Spleen (tissue), 11 donors: ENCODE measurements at regions not wholly inside any gene's neighbourhood (a gene's known extent, or its start where the extent isn't known, plus 50 kb on each side); places are given as distances from the start of the nearest gene placed in this dataset.

ENCODE experiments used
- DNase-seq: peaks from one replicate; pipeline ENCODE4 v3.0.0-alpha.2; 2020
- H3K27ac ChIP-seq, 8 donors: fragments of 200-600 bp; sonication (generic) in 7 of 8; 1 replicate in 4 of 8; 2 replicates in 4 of 8; pipeline versions ENCODE4 v1.5.0 to v1.8.0; 2016 to 2021; ENCODE audit warnings: inconsistent platforms in 4 of 8, mild to moderate bottlenecking in 4 of 8, moderate library complexity in 1 of 8
- H3K27me3 ChIP-seq, 7 donors: fragments of 200-600 bp; sonication (generic) in 6 of 7; replicated peaks in 1 of 7; 1 replicate in 4 of 7; 2 replicates in 3 of 7; pipeline versions ENCODE4 v1.5.0 to v1.8.0; 2016 to 2021; ENCODE audit warnings: inconsistent platforms in 3 of 7, mild to moderate bottlenecking in 1 of 7
- H3K36me3 ChIP-seq, 6 donors: fragments of 200-600 bp; sonication (generic) in 5 of 6; 1 replicate in 4 of 6; 2 replicates in 2 of 6; pipeline versions ENCODE4 v1.5.0 to v1.8.0; 2016 to 2021; ENCODE audit warnings: inconsistent platforms in 2 of 6
- H3K4me1 ChIP-seq, 6 donors: fragments of 200-600 bp; sonication (generic) in 5 of 6; 1 replicate in 3 of 6; 2 replicates in 3 of 6; pipeline versions ENCODE4 v1.5.0 to v1.8.0; 2016 to 2021; ENCODE audit warnings: inconsistent platforms in 3 of 6
- H3K4me3 ChIP-seq, 8 donors: fragments of 200-600 bp; sonication (generic) in 7 of 8; 1 replicate in 4 of 8; 2 replicates in 4 of 8; pipeline versions ENCODE4 v1.5.0 to v1.8.0; 2016 to 2021; ENCODE audit warnings: inconsistent platforms in 4 of 8, mild to moderate bottlenecking in 4 of 8, moderate library complexity in 2 of 8
- H3K9me3 ChIP-seq, 8 donors: fragments of 200-600 bp; sonication (generic) in 7 of 8; 1 replicate in 4 of 8; 2 replicates in 4 of 8; pipeline versions ENCODE4 v1.5.0 to v1.8.0; 2016 to 2021; ENCODE audit warnings: inconsistent platforms in 4 of 8
- POLR2A ChIP-seq, 3 donors: fragments of 450-650 bp; IDR thresholded peaks; one replicate each; pipeline ENCODE4 v1.5.1; 2017; ENCODE audit warnings: antibody characterized with exemption in 3 of 3, mild to moderate bottlenecking in 1 of 3
- POLR2AphosphoS5 ChIP-seq, 3 donors: sonication (generic); formaldehyde crosslinking; IDR thresholded peaks; one replicate each; pipeline ENCODE4 v1.5.1; 2017; ENCODE audit warnings: antibody characterized with exemption in 3 of 3
- WGBS, 5 donors: extraction: QIAGEN DNeasy Blood & Tissue Kit in 3 of 5; methylation state at CpG; one replicate each; pipeline versions ENCODE4 v1.1.5 to v1.1.7; 2013 to 2018; 5-methylcytosine and 5-hydroxymethylcytosine counted together
- intact Hi-C: fragments of 100-400 bp; cut with DNase I; formaldehyde crosslinking; loops from one replicate; pipeline ENCODE4 v1.15.0; 2023; ENCODE audit warnings: low total_unique reads
- TF ChIP-seq, protein P1 (sequence below), 11 experiments: fragments of 200-600 bp in 7 of 11; fragments of 450-650 bp in 4 of 11; sonication (generic) in 4 of 11; IDR thresholded peaks in 8 of 11; conservative IDR thresholded peaks in 3 of 11; 1 replicate in 7 of 11; 2 replicates in 4 of 11; pipeline versions ENCODE4 v1.4.0 to v1.8.0; 2016 to 2021; ENCODE audit warnings: antibody characterized with exemption in 11 of 11, inconsistent platforms in 4 of 11, mild to moderate bottlenecking in 1 of 11
- donor health status: healthy with polysubstance abuse.
- donor health status: DM: no; HTN: no; CAD: no; lungs with moderate emphysema.
- donor health status: DM: no; HTN: no; CAD: no.
- donor health status: Bipolar disorder and iron deficiency.
- donor health status: healthy.
- donor health status: DM: no; HTN: no; CAD: no.
- donor health status: DM: yes; HTN: yes; CAD: no.

GRCh38 chr2:20144196-20144595 is 80.7 kb downstream of the SDC1 start:
- no peaks in the 10 kb centered on the region for H3K36me3 ChIP-seq
- no peak for DNase-seq
- H3K4me3 ChIP-seq, result no peak overlapping the region
- WGBS, 5 donors, result 79 to 100% (median 95%) methylated on average over 1 of the region's 1 CpG
- H3K4me1 ChIP-seq, result peaks cover 0 to 12% (median 7%) of the 10 kb centered on the region in 6 donors
- intact Hi-C loops, result no loop called here
- TF ChIP-seq, protein P1, sequence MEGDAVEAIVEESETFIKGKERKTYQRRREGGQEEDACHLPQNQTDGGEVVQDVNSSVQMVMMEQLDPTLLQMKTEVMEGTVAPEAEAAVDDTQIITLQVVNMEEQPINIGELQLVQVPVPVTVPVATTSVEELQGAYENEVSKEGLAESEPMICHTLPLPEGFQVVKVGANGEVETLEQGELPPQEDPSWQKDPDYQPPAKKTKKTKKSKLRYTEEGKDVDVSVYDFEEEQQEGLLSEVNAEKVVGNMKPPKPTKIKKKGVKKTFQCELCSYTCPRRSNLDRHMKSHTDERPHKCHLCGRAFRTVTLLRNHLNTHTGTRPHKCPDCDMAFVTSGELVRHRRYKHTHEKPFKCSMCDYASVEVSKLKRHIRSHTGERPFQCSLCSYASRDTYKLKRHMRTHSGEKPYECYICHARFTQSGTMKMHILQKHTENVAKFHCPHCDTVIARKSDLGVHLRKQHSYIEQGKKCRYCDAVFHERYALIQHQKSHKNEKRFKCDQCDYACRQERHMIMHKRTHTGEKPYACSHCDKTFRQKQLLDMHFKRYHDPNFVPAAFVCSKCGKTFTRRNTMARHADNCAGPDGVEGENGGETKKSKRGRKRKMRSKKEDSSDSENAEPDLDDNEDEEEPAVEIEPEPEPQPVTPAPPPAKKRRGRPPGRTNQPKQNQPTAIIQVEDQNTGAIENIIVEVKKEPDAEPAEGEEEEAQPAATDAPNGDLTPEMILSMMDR (IDR thresholded peaks at IDR 0.05 in 8 of 11, conservative IDR thresholded peaks at IDR 0.05 in 3 of 11), result no peak
- TF ChIP-seq POLR2A (IDR thresholded peaks at IDR 0.05) (no peak), POLR2AphosphoS5 (IDR thresholded peaks at IDR 0.05) (no peak)
- no peak overlapping the region for H3K27ac ChIP-seq
- H3K9me3 ChIP-seq, result no peaks in the 10 kb centered on the region
- peaks cover 0 to 13% (median 0%) of the 10 kb centered on the region in 7 donors for H3K27me3 ChIP-seq

DNA sequence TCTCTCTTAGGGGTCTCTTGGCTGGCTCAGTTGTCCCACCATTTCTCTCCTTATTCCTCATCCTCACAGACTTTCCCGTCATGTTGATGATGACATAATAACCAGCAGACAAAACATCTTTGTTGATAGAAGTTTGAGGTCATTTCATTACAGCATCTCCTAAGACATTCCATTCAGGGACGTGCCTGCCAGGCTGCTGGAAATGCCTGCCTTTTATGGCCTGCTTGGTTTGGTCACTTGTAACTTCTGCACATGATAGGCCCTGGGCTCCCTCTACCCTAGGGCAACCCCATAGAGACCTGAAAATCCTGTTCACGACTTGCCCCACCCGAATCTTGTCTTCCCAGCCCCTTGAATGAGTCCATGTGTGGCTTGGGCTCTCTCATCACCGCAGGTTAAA is 81.7 kb downstream of the SDC1 start:
- no peak for DNase-seq
- intact Hi-C loops, result no loop called here
- Histone ChIP-seq H3K4me3 (no peak overlapping the region), H3K4me1 (peaks cover 0 to 18% (median 7%) of the 10 kb centered on the region in 6 donors), H3K27ac (no peak overlapping the region), H3K36me3 (no peaks in the 10 kb centered on the region), H3K27me3 (peaks cover 0 to 13% (median 0%) of the 10 kb centered on the region in 7 donors), H3K9me3 (no peaks in the 10 kb centered on the region)
- TF ChIP-seq, protein P1 (IDR thresholded peaks at IDR 0.05 in 8 of 11, conservative IDR thresholded peaks at IDR 0.05 in 3 of 11), result no peak
- TF ChIP-seq POLR2AphosphoS5 (IDR thresholded peaks at IDR 0.05), result no peak
- TF ChIP-seq POLR2A (IDR thresholded peaks at IDR 0.05), result no peak
- 80 to 91% (median 88%) methylated on average over 5 of the region's 5 CpGs for WGBS, 5 donors

DNA sequence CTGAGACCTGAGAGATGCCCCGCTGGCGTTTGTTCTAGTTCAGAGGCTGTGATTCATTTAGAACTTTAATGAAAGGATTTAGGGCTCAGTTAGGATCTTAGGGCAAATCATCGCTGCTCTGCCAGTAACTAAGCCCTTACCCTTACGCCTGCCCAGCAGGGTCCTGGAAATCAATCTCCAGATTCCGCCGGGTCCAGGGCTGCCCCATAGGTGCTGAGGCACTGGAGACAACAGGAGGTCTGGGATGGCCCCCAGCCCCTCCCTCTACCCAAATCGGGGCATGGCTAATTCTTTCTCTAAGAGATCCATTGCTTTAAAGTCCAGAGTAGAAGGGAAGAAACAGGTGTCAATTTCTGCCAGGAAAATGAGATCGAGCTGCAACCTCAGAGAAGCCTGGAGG is 83.1 kb downstream of the SDC1 start:
- Histone ChIP-seq H3K9me3 (no peaks in the 10 kb centered on the region), H3K27ac (no peak overlapping the region), H3K36me3 (no peaks in the 10 kb centered on the region), H3K4me1 (peaks cover 0 to 22% (median 8%) of the 10 kb centered on the region in 6 donors), H3K4me3 (no peak overlapping the region), H3K27me3 (peaks cover 0 to 7% (median 0%) of the 10 kb centered on the region in 7 donors)
- WGBS, 5 donors, result 85 to 95% (median 88%) methylated on average over 8 of the region's 8 CpGs
- intact Hi-C loops, result no loop called here
- no peak for DNase-seq
- TF ChIP-seq POLR2AphosphoS5 (IDR thresholded peaks at IDR 0.05), result no peak
- TF ChIP-seq, protein P1 (IDR thresholded peaks at IDR 0.05 in 8 of 11, conservative IDR thresholded peaks at IDR 0.05 in 3 of 11), result no peak
- no peak for TF ChIP-seq POLR2A (IDR thresholded peaks at IDR 0.05)

DNA sequence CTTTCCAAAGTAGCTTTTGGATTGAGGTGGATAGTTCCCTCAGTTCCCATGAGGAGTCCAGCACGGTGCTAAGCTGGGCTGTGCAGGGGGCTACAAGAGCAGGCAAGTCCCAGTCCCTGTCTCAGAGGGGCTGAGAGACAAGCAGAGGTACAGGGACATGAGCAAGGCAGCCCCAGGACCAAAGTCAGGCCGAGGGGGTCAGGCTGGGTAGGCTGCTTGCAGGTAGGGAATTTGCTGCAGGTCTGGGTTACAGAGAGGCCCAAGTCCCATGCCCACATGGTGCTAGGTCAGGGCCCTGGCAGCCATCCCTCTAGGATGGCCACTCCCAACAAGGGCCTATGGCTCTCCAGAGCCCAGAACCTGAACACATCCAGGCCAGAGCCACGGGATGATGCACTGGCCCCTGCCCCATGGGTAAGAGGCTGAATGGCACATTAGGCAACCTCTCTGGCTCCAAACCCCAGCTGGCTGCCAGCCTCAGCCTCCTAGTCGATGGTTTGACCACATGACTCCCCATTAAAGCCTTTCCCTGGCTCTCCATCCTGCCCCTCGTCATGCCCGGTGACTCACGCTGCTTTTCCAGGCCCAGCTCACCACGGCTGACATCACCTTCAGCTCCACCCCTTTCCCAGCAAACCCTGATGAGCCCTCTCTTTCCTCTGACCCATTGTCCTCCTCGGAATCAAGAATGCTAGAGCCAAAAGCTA is 83.7 kb downstream of the SDC1 start:
- DNase-seq, result no peak
- no peaks in the 10 kb centered on the region for H3K9me3 ChIP-seq
- H3K27me3 ChIP-seq, result peaks cover 0 to 6% (median 0%) of the 10 kb centered on the region in 7 donors
- no peaks in the 10 kb centered on the region for H3K36me3 ChIP-seq
- H3K4me1 ChIP-seq, result peaks cover 0 to 23% (median 8%) of the 10 kb centered on the region in 6 donors
- H3K4me3 ChIP-seq, result no peak overlapping the region
- intact Hi-C loops, result no loop called here
- TF ChIP-seq POLR2A (IDR thresholded peaks at IDR 0.05) (no peak), POLR2AphosphoS5 (IDR thresholded peaks at IDR 0.05) (no peak)
- TF ChIP-seq, protein P1 (IDR thresholded peaks at IDR 0.05 in 8 of 11, conservative IDR thresholded peaks at IDR 0.05 in 3 of 11), result no peak
- H3K27ac ChIP-seq, result no peak overlapping the region
- 72 to 79% (median 75%) methylated on average over 8 to 9 of the region's 9 CpGs for WGBS, 5 donors
